ENCODE measurements at regions not wholly inside any gene's neighbourhood (a gene's known extent, or its start where the extent isn't known, plus 50 kb on each side); places are given as distances from the start of the nearest gene placed in this dataset.

GRCh38 chr3:191074511-191074910 lies 124.5 kb upstream of the OSTN start:
- Histone ChIP-seq H3K27me3 (ENCODE audit: insufficient read depth, low read depth, severe bottlenecking) (no peaks in the 10 kb centered on the region), H3K36me3 (no peaks in the 10 kb centered on the region), H3K27ac (no peak overlapping the region), H3K9me3 (ENCODE audit: severe bottlenecking) (no peaks in the 10 kb centered on the region), H3K4me3 (ENCODE audit: low read depth, low read length) (no peak overlapping the region)
- TF ChIP-seq CTCF (IDR thresholded peaks at IDR 0.05; ENCODE audit: low read depth, low read length): no peak
- no peak for DNase-seq

- H3K36me3 ChIP-seq: no peaks in the 10 kb centered on the region
- no peaks in the 10 kb centered on the region for H3K9me3 ChIP-seq (ENCODE audit: severe bottlenecking)
- no peak overlapping the region for H3K4me3 ChIP-seq (ENCODE audit: low read depth, low read length)
- TF ChIP-seq CTCF (IDR thresholded peaks at IDR 0.05; ENCODE audit: low read depth, low read length): no peak
- no peak for DNase-seq
- H3K27ac ChIP-seq: no peak overlapping the region
- no peaks in the 10 kb centered on the region for H3K27me3 ChIP-seq (ENCODE audit: insufficient read depth, low read depth, severe bottlenecking)
Observed at GRCh38 chr3:191070762-191071403, 128.2 kb upstream of the OSTN start.

- no peak for DNase-seq
- no peaks in the 10 kb centered on the region for H3K36me3 ChIP-seq
- no peak overlapping the region for H3K4me3 ChIP-seq (ENCODE audit: low read depth, low read length)
- H3K27me3 ChIP-seq (ENCODE audit: insufficient read depth, low read depth, severe bottlenecking): no peaks in the 10 kb centered on the region
- no peaks in the 10 kb centered on the region for H3K9me3 ChIP-seq (ENCODE audit: severe bottlenecking)
- H3K27ac ChIP-seq: no peak overlapping the region
- no peak for TF ChIP-seq CTCF (IDR thresholded peaks at IDR 0.05; ENCODE audit: low read depth, low read length)
Observed at GRCh38 chr3:191070201-191070600, 128.8 kb upstream of the OSTN start.

GRCh38 chr3:191068946-191069813 lies 129.9 kb upstream of the OSTN start:
- Histone ChIP-seq H3K4me3 (ENCODE audit: low read depth, low read length) (no peak overlapping the region), H3K27ac (no peak overlapping the region), H3K27me3 (ENCODE audit: insufficient read depth, low read depth, severe bottlenecking) (no peaks in the 10 kb centered on the region), H3K36me3 (no peaks in the 10 kb centered on the region), H3K9me3 (ENCODE audit: severe bottlenecking) (no peaks in the 10 kb centered on the region)
- no peak for DNase-seq
- no peak for TF ChIP-seq CTCF (IDR thresholded peaks at IDR 0.05; ENCODE audit: low read depth, low read length)

GRCh38 chr3:191066669-191067068 lies 132.4 kb upstream of the OSTN start:
- H3K27ac ChIP-seq: no peak overlapping the region

More at GRCh38 chr3:191066669-191067068, 132.4 kb upstream of the OSTN start:
- no peak for DNase-seq
- H3K36me3 ChIP-seq: no peaks in the 10 kb centered on the region
- H3K9me3 ChIP-seq (ENCODE audit: severe bottlenecking): no peaks in the 10 kb centered on the region
- no peaks in the 10 kb centered on the region for H3K27me3 ChIP-seq (ENCODE audit: insufficient read depth, low read depth, severe bottlenecking)
- no peak overlapping the region for H3K4me3 ChIP-seq (ENCODE audit: low read depth, low read length)
- TF ChIP-seq CTCF (IDR thresholded peaks at IDR 0.05; ENCODE audit: low read depth, low read length): no peak

All from WERI-Rb-1 (cell line).